ENCODE measurements at regions not wholly inside any gene's neighbourhood (a gene's known extent, or its start where the extent isn't known, plus 50 kb on each side); places are given as distances from the start of the nearest gene placed in this dataset.

- no peak for TF ChIP-seq GATA3 (IDR thresholded peaks at IDR 0.05; ENCODE audit: low read depth, low read length)
- TF ChIP-seq GATA2 (IDR thresholded peaks at IDR 0.05; ENCODE audit: low read depth, low read length), result no peak
Measured at GRCh38 chr20:17172836-17173516, 53.9 kb upstream of the PCSK2 start.

All from SH-SY5Y (cell line).